Muscle layer of colon (tissue), 2 donors: ENCODE measurements at regions not wholly inside any gene's neighbourhood (a gene's known extent, or its start where the extent isn't known, plus 50 kb on each side); places are given as distances from the start of the nearest gene placed in this dataset.

Source experiments
- H3K27ac ChIP-seq: one replicate; pipeline ENCODE4 v1.7.0; 2013; ENCODE audit warnings: low read depth, mild to moderate bottlenecking, low read length, moderate library complexity
- H3K27me3 ChIP-seq, 2 donors: one replicate each; pipeline ENCODE4 v1.7.0; 2013; ENCODE audit warnings: low read length in 2 of 2, mild to moderate bottlenecking in 2 of 2; ENCODE audit not compliant: insufficient read depth in 2 of 2, control insufficient read depth in 1 of 2
- H3K36me3 ChIP-seq: one replicate; pipeline ENCODE4 v1.7.0; 2013; ENCODE audit warnings: mild to moderate bottlenecking, low read length; ENCODE audit not compliant: insufficient read depth
- H3K4me1 ChIP-seq: one replicate; pipeline ENCODE4 v1.7.0; 2013; ENCODE audit warnings: mild to moderate bottlenecking, low read length; ENCODE audit not compliant: insufficient read depth
- H3K4me3 ChIP-seq, 2 donors: one replicate each; pipeline ENCODE4 v1.7.0; 2013; ENCODE audit warnings: low read length in 2 of 2, low read depth in 1 of 2, mild to moderate bottlenecking in 1 of 2, moderate library complexity in 1 of 2
- H3K9ac ChIP-seq: one replicate; pipeline ENCODE4 v1.7.0; 2013; ENCODE audit warnings: low read length
- H3K9me3 ChIP-seq: one replicate; pipeline ENCODE4 v1.7.0; 2013; ENCODE audit warnings: mild to moderate bottlenecking, low read length
- donor health status: abdominal sarcoma.
- donor health status: Adenocarcinoma of cecum.

- no peak overlapping the region for H3K4me3 ChIP-seq
- no peaks in the 10 kb centered on the region for H3K27me3 ChIP-seq
- no peak overlapping the region for H3K27ac ChIP-seq
- no peak overlapping the region for H3K9ac ChIP-seq
- H3K4me1 ChIP-seq = no peaks in the 10 kb centered on the region
- H3K9me3 ChIP-seq = no peaks in the 10 kb centered on the region
- H3K36me3 ChIP-seq = no peaks in the 10 kb centered on the region
These were observed 50.1 kb upstream of the ASAP2 start for GRCh38 chr2:9156483-9156882.

DNA sequence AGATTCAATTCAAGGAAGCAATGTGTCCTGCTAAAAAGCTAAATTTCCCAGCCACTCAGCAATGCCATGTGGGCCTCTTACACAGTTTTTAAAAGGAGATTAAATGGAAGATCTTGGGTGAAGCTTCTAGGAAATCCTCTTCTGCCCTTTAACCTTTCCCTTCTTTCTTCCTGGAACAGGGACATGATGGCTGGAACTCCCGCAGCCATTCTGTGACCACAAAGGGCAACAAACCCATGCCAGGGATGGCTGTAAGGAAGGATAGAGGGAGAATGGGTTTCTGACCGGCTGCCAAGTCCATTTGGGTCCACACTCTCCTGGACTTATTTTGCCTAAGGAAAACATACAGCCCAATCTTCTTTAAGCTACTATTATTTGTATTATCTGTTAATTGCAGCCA lies 52.6 kb upstream of the ASAP2 start:
- Histone ChIP-seq H3K4me3 (no peak overlapping the region), H3K27me3 (no peaks in the 10 kb centered on the region), H3K36me3 (no peaks in the 10 kb centered on the region), H3K9me3 (no peaks in the 10 kb centered on the region), H3K4me1 (no peaks in the 10 kb centered on the region), H3K9ac (no peak overlapping the region), H3K27ac (no peak overlapping the region)

- H3K27ac ChIP-seq = no peak overlapping the region
- no peaks in the 10 kb centered on the region for H3K9me3 ChIP-seq
- H3K9ac ChIP-seq = no peak overlapping the region
- no peaks in the 10 kb centered on the region for H3K27me3 ChIP-seq
- H3K36me3 ChIP-seq = no peaks in the 10 kb centered on the region
- H3K4me3 ChIP-seq = no peak overlapping the region
- H3K4me1 ChIP-seq = no peaks in the 10 kb centered on the region
These were observed 53.0 kb upstream of the ASAP2 start for GRCh38 chr2:9153643-9153980.

- no peaks in the 10 kb centered on the region for H3K36me3 ChIP-seq
- no peaks in the 10 kb centered on the region for H3K4me1 ChIP-seq
- H3K27me3 ChIP-seq = no peaks in the 10 kb centered on the region
- H3K27ac ChIP-seq = no peak overlapping the region
- no peaks in the 10 kb centered on the region for H3K9me3 ChIP-seq
- no peak overlapping the region for H3K9ac ChIP-seq
- H3K4me3 ChIP-seq = no peak overlapping the region
These were observed 53.5 kb upstream of the ASAP2 start for GRCh38 chr2:9152975-9153642.

DNA sequence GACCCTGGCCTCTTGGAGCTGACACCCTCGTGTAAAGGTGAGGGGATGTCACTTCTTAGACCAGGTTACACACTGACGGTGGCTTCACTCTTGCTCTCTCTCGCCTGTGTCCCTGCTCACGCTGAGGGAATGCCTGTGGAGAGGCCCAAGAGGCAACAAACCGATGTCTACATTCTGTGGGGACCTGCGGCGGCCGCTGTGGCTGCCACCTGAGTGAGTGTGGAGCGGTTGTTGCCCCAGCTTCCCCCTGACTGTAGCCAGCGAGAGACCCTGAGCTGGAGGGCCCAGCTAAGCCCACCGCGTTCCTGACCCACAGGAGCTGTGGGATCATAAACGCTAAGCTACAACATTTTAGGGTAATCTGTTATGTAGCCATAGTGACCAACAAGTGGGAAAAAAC lies 55.7 kb upstream of the ASAP2 start:
- Histone ChIP-seq H3K27me3 (no peaks in the 10 kb centered on the region), H3K4me3 (no peak overlapping the region), H3K27ac (no peak overlapping the region), H3K9me3 (no peaks in the 10 kb centered on the region), H3K36me3 (no peaks in the 10 kb centered on the region), H3K9ac (no peak overlapping the region), H3K4me1 (no peaks in the 10 kb centered on the region)

DNA sequence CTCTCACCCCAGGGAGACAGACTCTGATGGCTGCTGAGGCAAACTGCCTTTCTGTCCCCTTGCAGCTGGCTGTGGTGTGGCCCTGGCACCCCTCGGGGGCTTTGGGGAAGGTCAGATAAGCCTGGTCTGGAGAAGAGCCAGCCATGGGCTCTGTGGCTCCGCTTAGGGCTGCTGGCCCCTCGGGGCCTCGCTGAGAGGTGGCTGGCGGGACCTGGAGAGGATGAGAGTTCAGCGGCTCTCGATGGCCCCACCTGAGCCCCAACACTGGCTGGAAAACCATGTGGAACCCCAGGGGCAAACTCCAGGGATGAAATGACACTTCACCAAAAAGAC lies 56.1 kb upstream of the ASAP2 start:
- no peaks in the 10 kb centered on the region for H3K9me3 ChIP-seq
- no peak overlapping the region for H3K4me3 ChIP-seq
- no peaks in the 10 kb centered on the region for H3K36me3 ChIP-seq
- no peak overlapping the region for H3K27ac ChIP-seq
- H3K27me3 ChIP-seq = no peaks in the 10 kb centered on the region
- no peaks in the 10 kb centered on the region for H3K4me1 ChIP-seq
- no peak overlapping the region for H3K9ac ChIP-seq

- no peak overlapping the region for H3K27ac ChIP-seq
- peaks cover 1% of the 10 kb centered on the region for H3K4me1 ChIP-seq
- no peaks in the 10 kb centered on the region for H3K27me3 ChIP-seq
- H3K9ac ChIP-seq = no peak overlapping the region
- H3K4me3 ChIP-seq = no peak overlapping the region
- H3K36me3 ChIP-seq = no peaks in the 10 kb centered on the region
- H3K9me3 ChIP-seq = no peaks in the 10 kb centered on the region
These were observed 56.7 kb upstream of the ASAP2 start for GRCh38 chr2:9149726-9150567.

DNA sequence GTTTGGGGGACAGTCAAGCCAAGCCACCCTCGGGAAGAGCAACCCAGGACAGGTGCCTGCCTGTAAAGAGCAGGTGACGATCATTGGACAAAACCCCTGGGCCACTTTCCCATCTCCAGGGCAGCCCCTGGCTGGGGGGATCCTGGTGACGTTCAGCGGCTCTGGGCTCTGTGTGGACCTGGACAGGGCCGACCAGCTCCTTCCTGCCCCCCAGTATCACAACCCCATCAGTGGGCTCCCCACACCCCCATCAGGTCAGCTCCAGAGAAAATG lies 57.3 kb upstream of the ASAP2 start:
- Histone ChIP-seq H3K9ac (no peak overlapping the region), H3K4me1 (peaks cover 3% of the 10 kb centered on the region), H3K27ac (no peak overlapping the region), H3K27me3 (no peaks in the 10 kb centered on the region), H3K9me3 (no peaks in the 10 kb centered on the region), H3K4me3 (no peak overlapping the region), H3K36me3 (no peaks in the 10 kb centered on the region)

GRCh38 chr2:9146646-9147045 lies 60.0 kb upstream of the ASAP2 start:
- Histone ChIP-seq H3K27me3 (no peaks in the 10 kb centered on the region), H3K9me3 (no peaks in the 10 kb centered on the region), H3K36me3 (no peaks in the 10 kb centered on the region), H3K4me1 (peaks cover 10% of the 10 kb centered on the region), H3K27ac (no peak overlapping the region), H3K9ac (no peak overlapping the region), H3K4me3 (no peak overlapping the region)

DNA sequence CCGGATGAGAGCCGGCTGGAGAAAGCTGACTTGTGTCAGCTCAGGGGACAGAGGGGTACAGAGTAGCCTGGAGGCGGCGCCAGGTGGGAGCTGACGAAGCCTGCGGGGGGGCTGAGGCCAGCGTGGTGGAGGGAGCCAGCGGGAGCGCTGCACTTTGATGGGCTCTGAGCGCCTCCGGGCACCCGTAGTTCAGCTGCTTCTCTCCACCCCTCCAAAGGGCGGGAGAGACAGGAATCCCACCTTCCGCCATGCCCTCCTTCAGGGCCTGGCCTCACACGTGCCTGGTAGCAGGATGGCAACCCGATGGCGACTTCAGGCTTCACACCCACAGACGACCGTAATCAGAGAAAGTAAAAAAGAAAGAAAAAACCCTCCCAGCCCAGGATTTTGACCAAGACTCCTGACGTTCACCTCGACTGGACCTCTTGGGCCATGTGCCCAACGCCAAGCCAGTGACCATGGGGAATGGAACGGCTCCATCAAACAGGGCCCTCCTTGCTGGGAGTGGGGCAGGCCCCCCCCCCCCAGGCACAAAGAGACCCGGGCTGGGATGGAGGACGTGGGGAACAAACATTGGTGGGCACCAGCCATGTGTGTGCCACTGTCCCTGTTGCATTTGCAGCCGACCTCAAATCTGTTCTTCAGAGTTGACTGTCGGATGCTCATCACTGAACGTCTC lies 60.7 kb upstream of the ASAP2 start:
- Histone ChIP-seq H3K27me3 (no peaks in the 10 kb centered on the region), H3K36me3 (no peaks in the 10 kb centered on the region), H3K9ac (no peak overlapping the region), H3K9me3 (no peaks in the 10 kb centered on the region), H3K27ac (no peak overlapping the region), H3K4me3 (no peak overlapping the region), H3K4me1 (peaks cover 10% of the 10 kb centered on the region)

DNA sequence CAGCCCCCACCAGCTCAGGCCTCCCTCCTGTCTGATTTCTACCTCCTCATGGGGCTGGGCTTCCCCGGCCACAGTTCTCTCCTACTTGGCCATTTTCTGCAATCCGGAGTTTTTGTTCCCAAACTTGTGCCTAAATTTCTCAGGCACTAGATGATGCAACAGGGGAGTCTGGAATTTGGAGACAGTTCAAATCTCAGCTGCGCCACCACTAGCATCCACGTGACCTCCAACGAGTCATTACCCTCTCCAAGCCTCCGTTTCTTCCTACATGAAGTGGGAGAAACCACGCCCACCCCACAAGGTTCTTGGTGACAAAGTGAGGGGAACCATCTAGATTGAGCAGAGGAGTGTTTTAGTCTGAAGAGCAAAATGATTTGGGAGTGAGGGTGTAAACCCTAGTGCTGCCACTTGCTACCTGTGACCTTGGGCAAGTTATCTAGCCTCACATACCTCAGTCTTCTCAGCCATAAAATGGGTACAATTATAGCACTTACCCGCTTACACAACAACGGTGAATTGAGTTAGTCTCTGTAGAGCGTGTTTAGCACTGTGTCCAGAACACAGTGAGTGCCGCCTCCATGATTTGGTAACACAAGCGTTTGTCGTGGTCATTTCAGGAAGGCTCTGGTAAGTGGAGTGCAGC lies 61.4 kb upstream of the ASAP2 start:
- Histone ChIP-seq H3K27me3 (no peaks in the 10 kb centered on the region), H3K9ac (no peak overlapping the region), H3K36me3 (no peaks in the 10 kb centered on the region), H3K9me3 (no peaks in the 10 kb centered on the region), H3K4me3 (no peak overlapping the region), H3K27ac (no peak overlapping the region), H3K4me1 (peaks cover 10% of the 10 kb centered on the region)
